Glomerular visceral epithelial cell (primary cell): ENCODE measurements at regions not wholly inside any gene's neighbourhood (a gene's known extent, or its start where the extent isn't known, plus 50 kb on each side); places are given as distances from the start of the nearest gene placed in this dataset.
A peak's percentile ranks its signal among the peaks of the same experiment; 100 is the strongest.

ENCODE experiments used
- DNase-seq: peaks from one replicate; pipeline ENCODE4 v3.0.0-alpha.2; 2016; ENCODE audit errors: extremely low spot score

GRCh38 chr12:22900401-22900800 is 275.4 kb downstream of the ETNK1 start:
- no peak for DNase-seq

- DNase-seq: no peak
Measured at GRCh38 chr12:22904485-22904884, 279.5 kb downstream of the ETNK1 start.

GRCh38 chr12:22916241-22916640 is 291.3 kb downstream of the ETNK1 start:
- no peak for DNase-seq

DNA sequence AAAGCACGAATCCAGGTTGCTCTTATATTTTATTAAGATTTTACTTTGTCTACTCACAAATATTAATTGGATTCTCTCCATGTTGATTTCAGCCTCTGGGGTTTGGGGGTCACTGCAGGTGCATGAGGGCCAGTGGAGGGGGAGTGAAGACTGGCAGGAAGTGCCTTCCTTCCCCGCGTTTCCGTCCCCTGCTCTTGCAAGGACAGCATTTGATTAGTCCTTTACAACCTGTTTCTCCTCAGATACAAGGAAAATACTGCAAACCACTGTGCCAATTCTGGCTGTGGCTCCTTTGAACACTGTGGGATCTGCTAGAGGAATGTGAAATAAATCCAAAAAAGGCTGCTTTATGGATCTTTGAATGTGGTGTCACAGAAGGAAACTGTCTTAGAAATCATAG is 291.8 kb downstream of the ETNK1 start:
- no peak for DNase-seq

- no peak for DNase-seq
Measured at GRCh38 chr12:22919883-22920282, 294.9 kb downstream of the ETNK1 start.

DNA sequence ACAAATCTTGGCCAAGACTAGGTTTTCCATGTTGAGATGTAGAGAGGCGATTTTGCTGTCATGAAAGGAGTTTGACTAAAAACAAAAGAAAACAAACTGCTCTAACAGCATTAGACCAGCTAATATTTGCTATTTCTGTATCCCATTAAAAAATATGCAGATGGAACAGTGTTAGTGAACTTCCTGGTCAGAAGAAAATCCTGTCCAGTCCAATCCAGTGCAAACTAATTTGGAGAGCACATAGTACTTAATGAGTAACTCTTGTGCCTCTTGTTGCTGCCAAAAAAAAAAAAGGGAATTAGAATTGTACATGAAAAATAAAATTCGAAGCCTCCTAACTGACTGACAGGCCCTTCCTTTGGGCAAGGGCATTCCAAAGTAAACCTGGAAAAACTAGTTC is 298.8 kb downstream of the ETNK1 start:
- no peak for DNase-seq

- no peak for DNase-seq
Measured at GRCh38 chr12:22924391-22924790, 299.4 kb downstream of the ETNK1 start.

DNA sequence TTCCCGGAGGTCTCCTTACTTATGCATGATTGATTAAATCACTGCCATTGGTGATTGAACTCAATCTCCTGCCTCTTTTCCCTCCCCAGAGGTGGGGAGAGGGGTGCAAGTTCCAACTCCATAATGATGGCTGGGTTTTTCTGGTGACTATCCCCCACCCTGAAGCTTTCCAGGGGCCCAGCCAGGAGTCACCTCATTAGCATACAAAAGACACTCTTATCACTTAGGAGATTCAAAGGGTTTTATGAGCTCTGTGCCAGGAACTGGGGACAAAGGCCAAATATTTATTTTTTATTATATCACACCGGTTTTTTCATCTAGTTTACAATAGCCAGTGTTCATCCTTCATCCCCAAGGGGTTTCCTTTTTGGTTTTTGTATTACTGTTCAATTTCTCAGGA is 300.7 kb downstream of the ETNK1 start:
- DNase-seq: no peak

DNA sequence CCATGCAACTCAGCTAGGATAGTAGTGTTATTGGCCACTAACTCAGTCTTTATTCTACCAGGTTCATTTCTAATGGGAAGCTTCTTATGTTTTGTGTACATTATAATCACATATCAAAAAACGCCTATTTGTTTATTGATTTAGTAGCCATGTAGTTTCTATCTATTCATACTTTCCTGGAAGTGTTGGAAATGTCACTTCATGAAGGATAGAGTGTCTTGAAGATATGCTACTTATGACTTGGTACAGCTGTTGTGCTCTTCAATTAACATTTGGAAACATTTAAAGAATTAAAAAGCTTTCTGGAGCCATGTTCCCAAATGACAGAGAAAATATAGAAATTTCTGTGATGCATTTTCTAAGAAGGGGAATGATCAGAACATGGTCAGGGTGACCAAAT is 307.5 kb downstream of the ETNK1 start:
- no peak for DNase-seq

DNA sequence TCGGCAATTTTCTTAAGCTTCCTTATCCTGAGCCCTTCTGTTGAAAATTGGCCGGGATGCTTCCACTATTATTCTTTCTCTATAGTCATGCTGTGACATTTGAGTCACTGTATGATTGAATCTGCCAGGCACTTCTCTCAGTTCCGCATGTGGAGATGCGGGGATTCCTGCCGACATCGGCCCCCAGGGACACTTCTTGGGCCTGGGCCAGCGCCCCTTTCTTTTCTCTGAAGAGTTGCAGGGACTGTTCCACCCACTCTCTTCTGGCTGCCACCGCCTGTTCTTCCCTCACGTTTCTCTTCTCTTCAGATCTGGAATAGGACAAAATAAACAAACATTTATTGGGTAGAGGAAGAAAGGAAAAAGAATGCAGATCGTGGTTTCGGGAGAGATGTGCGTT is 310.1 kb downstream of the ETNK1 start:
- no peak for DNase-seq

DNA sequence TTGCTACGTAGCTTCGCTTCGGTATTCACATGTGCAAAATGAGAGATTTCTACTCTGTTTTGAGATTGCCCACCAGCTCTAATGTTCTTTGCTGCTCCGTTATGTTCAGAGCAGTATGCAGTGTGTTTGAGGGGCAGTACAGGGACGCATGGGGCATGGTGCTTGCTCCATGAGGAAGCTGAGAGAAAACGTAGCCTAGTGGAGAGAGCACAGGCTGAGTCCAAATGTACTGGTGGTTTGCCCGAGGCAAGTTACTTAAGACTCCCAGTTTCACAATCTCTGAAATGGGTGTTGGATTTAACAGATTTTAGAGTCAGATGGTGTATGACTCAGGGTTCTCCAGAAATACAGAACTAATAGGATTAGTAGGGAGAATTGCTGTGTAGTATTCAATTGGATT is 310.5 kb downstream of the ETNK1 start:
- DNase-seq: no peak

- DNase-seq: no peak
Measured at GRCh38 chr12:22938323-22938722, 313.4 kb downstream of the ETNK1 start.

GRCh38 chr12:22951206-22951605 is 326.2 kb downstream of the ETNK1 start:
- no peak for DNase-seq

DNA sequence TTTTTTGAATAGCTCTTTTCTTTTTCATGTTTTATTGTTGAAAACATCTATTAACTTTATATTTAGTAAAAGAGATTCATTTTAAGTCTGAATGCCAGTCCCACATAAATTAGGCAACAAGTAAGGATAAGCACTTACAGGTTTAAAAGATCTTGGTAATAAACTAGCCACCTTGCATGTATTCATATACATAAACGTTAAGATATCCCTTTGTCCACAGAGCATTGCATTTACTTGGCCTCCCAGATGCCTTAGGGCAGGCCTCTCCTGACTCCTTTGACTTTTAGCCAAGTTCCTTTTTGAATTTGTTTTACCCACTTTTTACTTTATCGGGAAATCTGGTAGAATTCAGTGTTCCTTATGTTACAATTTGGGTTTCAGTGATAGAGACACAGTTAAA is 331.7 kb downstream of the ETNK1 start:
- no peak for DNase-seq

DNA sequence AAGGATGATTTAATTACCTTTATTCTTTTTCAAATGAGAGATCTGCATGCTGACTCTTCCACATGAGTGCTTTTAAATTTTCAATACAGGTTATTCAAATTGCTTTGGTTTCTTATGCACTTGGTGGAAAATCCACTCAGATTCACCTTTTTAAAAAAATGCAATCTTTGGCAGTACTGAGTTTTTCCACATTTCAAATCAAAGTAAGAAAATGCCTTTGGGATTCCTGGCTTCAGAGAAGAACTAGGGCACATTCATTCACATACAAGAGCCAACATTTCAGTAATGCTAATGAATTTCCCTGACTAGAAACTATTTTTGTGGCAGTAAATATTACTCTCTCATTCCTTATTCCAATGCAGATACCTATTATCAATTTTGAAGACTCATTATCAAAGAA is 342.2 kb downstream of the ETNK1 start:
- DNase-seq: no peak

- no peak for DNase-seq
Measured at GRCh38 chr12:22969521-22969920, 344.6 kb downstream of the ETNK1 start.

DNA sequence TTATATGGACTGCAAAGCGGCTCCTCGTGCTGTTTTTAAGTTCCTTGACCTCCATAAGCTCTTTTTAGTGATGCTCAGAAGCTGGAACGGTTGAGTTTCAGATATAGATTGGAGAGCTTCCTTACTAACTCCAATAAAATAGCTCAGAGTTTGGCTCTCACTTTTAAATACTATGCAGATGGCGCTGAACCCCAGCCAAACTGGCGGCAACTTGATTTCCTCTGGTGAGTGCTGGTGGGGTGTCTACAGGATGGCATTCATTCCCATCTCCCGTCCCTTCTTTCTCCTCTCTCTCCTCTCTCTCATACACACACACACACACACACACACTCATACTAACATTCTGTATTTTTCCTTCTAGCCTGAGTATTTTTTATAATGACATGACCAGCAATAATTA is 346.3 kb downstream of the ETNK1 start:
- DNase-seq: no peak

DNA sequence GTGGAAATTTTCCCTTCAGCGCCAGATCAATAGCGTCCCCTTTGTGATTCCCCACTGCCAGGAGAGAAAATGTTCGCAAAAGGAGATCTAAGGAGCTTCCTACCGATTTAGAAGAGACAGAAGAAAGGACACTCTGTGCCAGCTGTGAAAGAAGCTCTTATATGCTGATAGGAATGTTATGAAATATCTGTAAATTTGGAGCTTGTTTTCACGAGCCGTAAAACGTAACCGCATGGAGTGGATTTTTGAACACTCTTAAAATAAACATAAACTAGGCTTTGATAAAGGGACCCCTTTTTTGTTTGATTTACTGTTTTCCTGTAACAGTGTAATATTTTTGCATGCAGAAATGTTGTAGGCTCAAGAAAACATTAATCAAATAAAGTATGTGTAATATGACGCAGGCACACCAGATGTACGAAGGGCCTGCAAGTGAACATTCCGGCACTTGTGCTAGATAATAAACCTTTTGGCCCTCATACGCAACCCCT is 346.8 kb downstream of the ETNK1 start:
- no peak for DNase-seq

DNA sequence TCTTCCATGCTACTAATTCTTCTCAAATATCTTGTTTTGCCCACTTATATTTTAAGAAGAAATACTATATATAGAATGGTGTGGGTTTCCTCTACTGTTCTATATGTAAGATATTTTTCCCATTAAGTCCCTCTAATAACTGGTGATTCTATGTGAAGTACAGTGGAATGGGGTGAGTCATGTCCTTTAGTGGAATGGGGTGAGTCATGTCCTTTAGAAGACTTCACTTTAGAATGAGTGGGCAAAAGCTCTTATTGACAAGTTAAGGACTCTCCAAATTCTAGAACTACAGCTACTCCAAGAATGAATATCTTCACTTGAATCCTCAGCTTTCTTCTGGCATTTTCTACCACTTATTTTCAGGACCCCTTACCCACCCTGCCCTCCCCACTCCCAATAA is 349.9 kb downstream of the ETNK1 start:
- peak; percentile 62 for DNase-seq

- DNase-seq: peak; percentile 97
Measured at GRCh38 chr12:22978962-22979361, 354.0 kb downstream of the ETNK1 start.

GRCh38 chr12:22979854-22980469 is 355.0 kb downstream of the ETNK1 start:
- DNase-seq: no peak

- peak; percentile 22 for DNase-seq
Measured at GRCh38 chr12:22981711-22982110, 356.7 kb downstream of the ETNK1 start.

- no peak for DNase-seq
Measured at GRCh38 chr12:22982635-22983034, 357.7 kb downstream of the ETNK1 start.

- no peak for DNase-seq
Measured at GRCh38 chr12:22986997-22987396, 362.0 kb downstream of the ETNK1 start.
